ENCODE measurements at regions not wholly inside any gene's neighbourhood (a gene's known extent, or its start where the extent isn't known, plus 50 kb on each side); places are given as distances from the start of the nearest gene placed in this dataset.

- Histone ChIP-seq H3K36me3 (no peaks in the 10 kb centered on the region), H3K4me1 (no peaks in the 10 kb centered on the region), H3K4me3 (no peak overlapping the region), H3K27ac (no peak overlapping the region), H3K27me3 (no peaks in the 10 kb centered on the region), H3K9me3 (no peaks in the 10 kb centered on the region)
- TF ChIP-seq, protein P1, sequence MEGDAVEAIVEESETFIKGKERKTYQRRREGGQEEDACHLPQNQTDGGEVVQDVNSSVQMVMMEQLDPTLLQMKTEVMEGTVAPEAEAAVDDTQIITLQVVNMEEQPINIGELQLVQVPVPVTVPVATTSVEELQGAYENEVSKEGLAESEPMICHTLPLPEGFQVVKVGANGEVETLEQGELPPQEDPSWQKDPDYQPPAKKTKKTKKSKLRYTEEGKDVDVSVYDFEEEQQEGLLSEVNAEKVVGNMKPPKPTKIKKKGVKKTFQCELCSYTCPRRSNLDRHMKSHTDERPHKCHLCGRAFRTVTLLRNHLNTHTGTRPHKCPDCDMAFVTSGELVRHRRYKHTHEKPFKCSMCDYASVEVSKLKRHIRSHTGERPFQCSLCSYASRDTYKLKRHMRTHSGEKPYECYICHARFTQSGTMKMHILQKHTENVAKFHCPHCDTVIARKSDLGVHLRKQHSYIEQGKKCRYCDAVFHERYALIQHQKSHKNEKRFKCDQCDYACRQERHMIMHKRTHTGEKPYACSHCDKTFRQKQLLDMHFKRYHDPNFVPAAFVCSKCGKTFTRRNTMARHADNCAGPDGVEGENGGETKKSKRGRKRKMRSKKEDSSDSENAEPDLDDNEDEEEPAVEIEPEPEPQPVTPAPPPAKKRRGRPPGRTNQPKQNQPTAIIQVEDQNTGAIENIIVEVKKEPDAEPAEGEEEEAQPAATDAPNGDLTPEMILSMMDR (IDR thresholded peaks at IDR 0.05): no peak
- TF ChIP-seq POLR2AphosphoS5 (IDR thresholded peaks at IDR 0.05): no peak
- no peak for TF ChIP-seq POLR2A (IDR thresholded peaks at IDR 0.05)
- DNase-seq (ENCODE audit: low spot score in 2 of 2): no peak
- intact Hi-C loops (cut with DNase I; ENCODE audit: low total_unique reads): no loop called here
These were observed 999.4 kb downstream of the GLUD2 start for GRCh38 chrX:122046815-122047214.

GRCh38 chrX:122047261-122047660 lies 999.9 kb downstream of the GLUD2 start:
- H3K4me3 ChIP-seq: no peak overlapping the region
- H3K36me3 ChIP-seq: no peaks in the 10 kb centered on the region
- no peaks in the 10 kb centered on the region for H3K27me3 ChIP-seq
- no peaks in the 10 kb centered on the region for H3K4me1 ChIP-seq
- intact Hi-C loops (cut with DNase I; ENCODE audit: low total_unique reads): no loop called here
- TF ChIP-seq, protein P1 (IDR thresholded peaks at IDR 0.05): no peak
- TF ChIP-seq POLR2A (IDR thresholded peaks at IDR 0.05): no peak
- TF ChIP-seq POLR2AphosphoS5 (IDR thresholded peaks at IDR 0.05): no peak
- H3K27ac ChIP-seq: no peak overlapping the region
- H3K9me3 ChIP-seq: no peaks in the 10 kb centered on the region
- no peak for DNase-seq (ENCODE audit: low spot score in 2 of 2)

- H3K4me1 ChIP-seq: no peaks in the 10 kb centered on the region
- H3K27ac ChIP-seq: no peak overlapping the region
- H3K4me3 ChIP-seq: no peak overlapping the region
- H3K36me3 ChIP-seq: no peaks in the 10 kb centered on the region
- intact Hi-C loops (cut with DNase I; ENCODE audit: low total_unique reads): no loop called here
- no peaks in the 10 kb centered on the region for H3K9me3 ChIP-seq
- H3K27me3 ChIP-seq: no peaks in the 10 kb centered on the region
- TF ChIP-seq, protein P1 (IDR thresholded peaks at IDR 0.05): no peak
- TF ChIP-seq POLR2AphosphoS5 (IDR thresholded peaks at IDR 0.05): no peak
- TF ChIP-seq POLR2A (IDR thresholded peaks at IDR 0.05): no peak
- no peak for DNase-seq (ENCODE audit: low spot score in 2 of 2)
These were observed 1008.0 kb downstream of the GLUD2 start for GRCh38 chrX:122055460-122055859.

- no peaks in the 10 kb centered on the region for H3K27me3 ChIP-seq
- H3K27ac ChIP-seq: peak overlapping the region in 1 of 2 donors; percentile 8
- TF ChIP-seq POLR2AphosphoS5 (IDR thresholded peaks at IDR 0.05): no peak
- TF ChIP-seq, protein P1 (IDR thresholded peaks at IDR 0.05): no peak
- no peak for TF ChIP-seq POLR2A (IDR thresholded peaks at IDR 0.05)
- no peak for DNase-seq (ENCODE audit: low spot score in 2 of 2)
- no peaks in the 10 kb centered on the region for H3K9me3 ChIP-seq
- no peaks in the 10 kb centered on the region for H3K4me1 ChIP-seq
- intact Hi-C loops (cut with DNase I; ENCODE audit: low total_unique reads): no loop called here
- no peaks in the 10 kb centered on the region for H3K36me3 ChIP-seq
- no peak overlapping the region for H3K4me3 ChIP-seq
These were observed 1008.7 kb downstream of the GLUD2 start for GRCh38 chrX:122055979-122056715.

DNA sequence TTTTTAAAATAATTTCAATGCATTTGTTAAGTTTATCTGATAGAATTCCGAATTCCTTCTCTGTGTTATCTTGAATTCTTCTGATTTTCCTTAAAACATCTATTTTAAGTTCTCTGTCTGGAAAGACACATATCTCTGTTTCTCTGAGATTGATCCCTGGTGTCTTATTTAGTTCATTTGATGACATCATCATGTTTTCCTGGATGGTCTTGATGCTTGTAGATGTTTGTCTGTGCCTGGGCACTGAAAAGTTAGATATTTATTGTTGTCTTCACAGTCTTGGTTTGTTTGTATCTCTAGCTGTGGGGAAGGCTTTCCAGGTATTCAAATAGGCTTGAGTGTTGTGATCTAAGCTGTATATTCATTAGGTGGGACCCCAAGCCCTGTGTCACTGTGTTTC lies 1028.8 kb downstream of the GLUD2 start:
- H3K27me3 ChIP-seq: no peaks in the 10 kb centered on the region
- H3K4me1 ChIP-seq: no peaks in the 10 kb centered on the region
- no peak overlapping the region for H3K27ac ChIP-seq
- DNase-seq (ENCODE audit: low spot score in 2 of 2): no peak
- intact Hi-C loops (cut with DNase I; ENCODE audit: low total_unique reads): no loop called here
- H3K9me3 ChIP-seq: no peaks in the 10 kb centered on the region
- no peak overlapping the region for H3K4me3 ChIP-seq
- no peak for TF ChIP-seq POLR2AphosphoS5 (IDR thresholded peaks at IDR 0.05)
- H3K36me3 ChIP-seq: no peaks in the 10 kb centered on the region
